H9 (cell line): ENCODE measurements at regions not wholly inside any gene's neighbourhood (a gene's known extent, or its start where the extent isn't known, plus 50 kb on each side); places are given as distances from the start of the nearest gene placed in this dataset.

Source experiments
- DNase-seq: peaks from one replicate; pipeline ENCODE4 v3.0.0-alpha.2; 2017
- H2AFZ ChIP-seq: one replicate; pipeline ENCODE4 v1.6.1; 2013; ENCODE audit warnings: mild to moderate bottlenecking, low read length, control low read depth, moderate library complexity
- H2AK5ac ChIP-seq: 2 replicates; pipeline ENCODE4 v1.6.1; 2013; ENCODE audit warnings: low read length, control low read depth, mixed read lengths; ENCODE audit not compliant: insufficient read length
- H2BK120ac ChIP-seq: one replicate; pipeline ENCODE4 v1.6.1; 2013; ENCODE audit warnings: low read depth, mild to moderate bottlenecking, low read length, control low read depth, inconsistent platforms; ENCODE audit not compliant: poor library complexity, severe bottlenecking
- H2BK12ac ChIP-seq: 2 replicates; pipeline ENCODE4 v1.6.1; 2013; ENCODE audit warnings: low read length, control low read depth, mixed read lengths, low read depth; ENCODE audit not compliant: insufficient read length
- H2BK15ac ChIP-seq: 2 replicates; pipeline ENCODE4 v1.6.1; 2013; ENCODE audit warnings: low read depth, low read length, control low read depth
- H2BK20ac ChIP-seq: one replicate; pipeline ENCODE4 v1.6.1; 2013; ENCODE audit warnings: low read depth, mild to moderate bottlenecking, low read length, control low read depth, inconsistent platforms; ENCODE audit not compliant: poor library complexity, severe bottlenecking
- H2BK5ac ChIP-seq: 2 replicates; pipeline ENCODE4 v1.6.1; 2013; ENCODE audit warnings: low read length, control low read depth, mixed read lengths; ENCODE audit not compliant: insufficient read length
- H3K14ac ChIP-seq: 2 replicates; pipeline ENCODE4 v1.6.1; 2013; ENCODE audit warnings: low read length, control low read depth; ENCODE audit not compliant: insufficient read depth
- H3K18ac ChIP-seq: 2 replicates; pipeline ENCODE4 v1.6.1; 2013; ENCODE audit warnings: low read depth, mild to moderate bottlenecking, mixed read lengths, low read length, control low read depth; ENCODE audit not compliant: insufficient read length
- H3K23ac ChIP-seq: 2 replicates; pipeline ENCODE4 v1.6.1; 2013; ENCODE audit warnings: low read length, control low read depth, mixed read lengths, low read depth; ENCODE audit not compliant: insufficient read length
- H3K23me2 ChIP-seq: 2 replicates; pipeline ENCODE4 v1.6.1; 2013; ENCODE audit warnings: low read depth, mild to moderate bottlenecking, mixed read lengths, low read length, control low read depth; ENCODE audit not compliant: insufficient read length, poor library complexity, severe bottlenecking
- H3K27ac ChIP-seq: 2 replicates; pipeline ENCODE4 v1.5.1; 2013; ENCODE audit warnings: low read length, control low read depth, mixed read lengths, low read depth; ENCODE audit not compliant: insufficient read length
- H3K27me3 ChIP-seq: 2 replicates; pipeline ENCODE4 v1.6.1; 2013; ENCODE audit warnings: low read length, control low read depth, inconsistent platforms; ENCODE audit not compliant: insufficient read depth
- H3K4ac ChIP-seq: 2 replicates; pipeline ENCODE4 v1.6.1; 2013; ENCODE audit warnings: low read depth, mild to moderate bottlenecking, control low read depth, inconsistent platforms, low read length, moderate library complexity
- H3K4me1 ChIP-seq: 2 replicates; pipeline ENCODE4 v1.6.1; 2013; ENCODE audit warnings: low read length, control low read depth, inconsistent platforms; ENCODE audit not compliant: insufficient read depth
- H3K4me2 ChIP-seq: 2 replicates; pipeline ENCODE4 v1.6.1; 2013; ENCODE audit warnings: low read length, control low read depth, mixed read lengths; ENCODE audit not compliant: insufficient read length, insufficient read depth
- H3K56ac ChIP-seq: 2 replicates; pipeline ENCODE4 v1.6.1; 2013; ENCODE audit warnings: low read depth, mild to moderate bottlenecking, mixed read lengths, low read length, control low read depth; ENCODE audit not compliant: insufficient read length
- H3K79me1 ChIP-seq: 2 replicates; pipeline ENCODE4 v1.6.1; 2013; ENCODE audit warnings: low read depth, mild to moderate bottlenecking, moderate library complexity, low read length, control low read depth, inconsistent platforms; ENCODE audit not compliant: insufficient read depth, poor library complexity, severe bottlenecking
- H3K79me2 ChIP-seq: 2 replicates; pipeline ENCODE4 v1.6.1; 2013; ENCODE audit warnings: low read length, control low read depth, inconsistent platforms; ENCODE audit not compliant: insufficient read depth
- H3K9ac ChIP-seq: 2 replicates; pipeline ENCODE4 v1.6.1; 2013; ENCODE audit warnings: low read length, control low read depth, mixed read lengths; ENCODE audit not compliant: insufficient read length; ENCODE audit errors: extremely low read depth
- H3K9me3 ChIP-seq: one replicate; pipeline ENCODE4 v1.6.1; 2013; ENCODE audit warnings: low read depth, low read length, inconsistent platforms; ENCODE audit not compliant: control insufficient read depth
- H3T11ph ChIP-seq: one replicate; pipeline ENCODE4 v1.6.1; 2013; ENCODE audit warnings: mild to moderate bottlenecking, low read length, control low read depth, inconsistent platforms
- H4K20me1 ChIP-seq: one replicate; pipeline ENCODE4 v1.6.1; 2013; ENCODE audit not compliant: control insufficient read depth, insufficient read length, insufficient read depth
- H4K5ac ChIP-seq: 2 replicates; pipeline ENCODE4 v1.6.1; 2013; ENCODE audit warnings: low read depth, mild to moderate bottlenecking, mixed read lengths, low read length, control low read depth; ENCODE audit not compliant: insufficient read length
- H4K8ac ChIP-seq: replicated peaks from 2 replicates; pipeline ENCODE4 v1.6.1; 2013; ENCODE audit warnings: low read length, control low read depth, mixed read lengths, low read depth; ENCODE audit not compliant: insufficient read length
- H4K91ac ChIP-seq: 2 replicates; pipeline ENCODE4 v1.6.1; 2013; ENCODE audit warnings: low read depth, mild to moderate bottlenecking, moderate library complexity, mixed read lengths, low read length, control low read depth; ENCODE audit not compliant: insufficient read length
- H3K27ac Mint-ChIP-seq, 3 experiments: 2 replicates in 2 of 3; 3 replicates in 1 of 3; pipeline ENCODE4 v1.8.0; 2020 to 2021; ENCODE audit warnings: mixed read lengths in 3 of 3, mild to moderate bottlenecking in 1 of 3, moderate library complexity in 1 of 3
- H3K27me3 Mint-ChIP-seq: 2 replicates; pipeline ENCODE4 v1.8.0; 2021; ENCODE audit warnings: low read depth, mild to moderate bottlenecking, moderate library complexity, mixed read lengths
- H3K36me3 Mint-ChIP-seq, 3 experiments: 2 replicates in 2 of 3; 3 replicates in 1 of 3; pipeline ENCODE4 v1.8.0; 2020 to 2021; ENCODE audit warnings: low read depth in 3 of 3, mixed read lengths in 3 of 3; ENCODE audit not compliant: insufficient read depth in 1 of 3
- H3K4me1 Mint-ChIP-seq, 2 experiments: 2 replicates each; pipeline ENCODE4 v1.8.0; 2020; ENCODE audit warnings: mixed read lengths in 2 of 2
- H3K4me3 Mint-ChIP-seq, 2 experiments: 2 replicates in 1 of 2; 3 replicates in 1 of 2; pipeline ENCODE4 v1.8.0; 2020 to 2021; ENCODE audit warnings: mild to moderate bottlenecking in 2 of 2, mixed read lengths in 2 of 2, moderate library complexity in 1 of 2
- H3K9me3 Mint-ChIP-seq, 2 experiments: 2 replicates in 1 of 2; 3 replicates in 1 of 2; pipeline ENCODE4 v1.8.0; 2020; ENCODE audit warnings: mild to moderate bottlenecking in 2 of 2, mixed read lengths in 2 of 2, moderate library complexity in 1 of 2
- CTCF ChIP-seq: fragments of 200-600 bp; sonication (generic); conservative IDR thresholded peaks from 3 replicates; pipeline ENCODE4 v1.8.0; 2021; ENCODE audit warnings: antibody characterized with exemption, mild to moderate bottlenecking
- WGBS: extraction: QIAGEN DNeasy Blood & Tissue Kit; methylation state at CpG from one replicate; pipeline ENCODE4 v1.1.7; 2013; ENCODE audit warnings: missing lambda C conversion rate, low lambda C conversion rate, mixed read lengths; ENCODE audit not compliant: insufficient read length; ENCODE audit errors: extremely low coverage; 5-methylcytosine and 5-hydroxymethylcytosine counted together

DNA sequence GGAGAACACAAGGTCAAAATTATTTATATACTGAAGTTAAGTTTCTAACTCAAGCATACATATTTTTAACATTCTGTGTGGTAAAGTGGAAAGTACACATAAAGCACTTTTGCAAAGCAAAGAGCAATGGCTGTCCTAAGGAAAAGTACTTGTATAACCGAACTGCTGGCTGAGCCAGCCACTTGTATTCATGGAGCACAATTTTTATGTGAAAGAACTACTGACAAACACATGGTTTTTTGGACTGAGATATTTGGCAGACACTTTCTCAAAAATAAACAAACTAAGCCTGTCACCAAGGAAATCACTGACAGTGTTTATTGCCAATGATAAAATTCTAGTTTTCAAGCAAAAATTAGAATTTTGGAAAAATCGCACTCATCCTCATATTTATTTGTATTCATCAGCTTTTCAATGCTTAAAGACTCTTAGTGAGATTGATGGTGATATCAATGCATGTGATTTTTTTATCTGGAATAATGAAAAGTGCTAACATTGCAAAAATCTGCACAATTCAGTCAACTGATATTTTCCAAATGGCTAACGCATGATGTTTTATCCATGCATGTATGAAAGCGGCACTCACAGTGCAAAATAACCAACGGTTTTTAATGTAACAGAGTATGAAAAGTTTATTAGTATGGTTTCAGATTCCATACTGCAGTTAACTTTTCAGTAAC is 125.3 kb downstream of the IPO8 start:
- no peak overlapping the region for H3K27ac Mint-ChIP-seq
- H2BK120ac ChIP-seq: no peak overlapping the region
- H3K27me3 Mint-ChIP-seq: 0 out of 2 replicates have a peak, but pooled peaks cover under 1% of the 10 kb centered on the region
- no peak overlapping the region for H3K4ac ChIP-seq
- no peak for DNase-seq
- H4K20me1 ChIP-seq: no peaks in the 10 kb centered on the region
- no peaks in the 10 kb centered on the region for H3K36me3 Mint-ChIP-seq
- no peaks in the 10 kb centered on the region for H3K27me3 ChIP-seq
- H2AK5ac ChIP-seq: no peak overlapping the region
- H3K27ac ChIP-seq: no peak overlapping the region
- H3K4me1 Mint-ChIP-seq: no peaks in the 10 kb centered on the region
- H3T11ph ChIP-seq: no peak overlapping the region
- H3K56ac ChIP-seq: no peak overlapping the region
- H3K4me2 ChIP-seq: no peak overlapping the region
- H2BK20ac ChIP-seq: no peak overlapping the region
- H3K14ac ChIP-seq: no peak overlapping the region
- H3K23ac ChIP-seq: no peak overlapping the region
- H4K5ac ChIP-seq: no peak overlapping the region
- no CpG with 5 or more reads among the region's 5 CpGs for WGBS
- peaks cover 0 to 4% of the 10 kb centered on the region in 2 experiments; a peak in 2 of 5 replicates for H3K9me3 Mint-ChIP-seq
- no peak overlapping the region for H2BK5ac ChIP-seq
- H3K9ac ChIP-seq: no peak overlapping the region
- no peak overlapping the region for H3K18ac ChIP-seq
- H4K91ac ChIP-seq: no peak overlapping the region
- H2AFZ ChIP-seq: no peak overlapping the region
- TF ChIP-seq CTCF: no peak
- no peak overlapping the region for H3K4me3 Mint-ChIP-seq
- H3K23me2 ChIP-seq: no peaks in the 10 kb centered on the region
- H3K79me1 ChIP-seq: no peaks in the 10 kb centered on the region
- no peak overlapping the region for H2BK15ac ChIP-seq
- no peak overlapping the region for H4K8ac ChIP-seq
- H3K9me3 ChIP-seq: no peaks in the 10 kb centered on the region
- H3K4me1 ChIP-seq: no peaks in the 10 kb centered on the region
- no peaks in the 10 kb centered on the region for H3K79me2 ChIP-seq
- H2BK12ac ChIP-seq: no peak overlapping the region
